NCI-H2196 (cell line): ENCODE measurements at regions not wholly inside any gene's neighbourhood (a gene's known extent, or its start where the extent isn't known, plus 50 kb on each side); places are given as distances from the start of the nearest gene placed in this dataset.

Experiments
- DNase-seq: peaks from one replicate; lab custom pipeline; 2025; ENCODE audit not compliant: unreplicated experiment; lab: John Stamatoyannopoulos, UW

GRCh38 chr14:51145246-51145645 lies 50.3 kb upstream of the TRIM9 start:
- no peak for DNase-seq

- DNase-seq = no peak
Measured at GRCh38 chr14:51147183-51147582, 52.3 kb upstream of the TRIM9 start.

- DNase-seq = no peak
Measured at GRCh38 chr14:51155326-51155725, 60.4 kb upstream of the TRIM9 start.

DNA sequence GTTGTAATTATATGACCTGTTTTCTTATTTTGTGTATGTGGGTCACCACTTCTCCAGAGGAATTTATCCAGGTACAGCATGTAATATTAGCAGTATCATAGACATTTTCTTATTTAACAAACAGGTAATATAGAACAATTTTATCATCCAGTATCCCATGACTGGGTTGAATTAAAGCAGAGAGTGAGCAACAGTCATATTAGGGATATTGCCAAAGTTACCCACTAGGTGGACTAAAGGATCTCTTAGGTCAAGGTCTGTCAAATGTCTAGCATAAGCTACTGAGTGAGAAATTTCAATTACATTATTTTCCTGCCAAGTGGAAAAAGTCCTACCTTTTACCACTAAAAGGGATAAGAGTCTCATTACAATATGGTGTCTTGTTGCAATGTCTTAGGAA lies 62.1 kb upstream of the TRIM9 start:
- peak; percentile 36 for DNase-seq

GRCh38 chr14:51160871-51161270 lies 66.0 kb upstream of the TRIM9 start:
- DNase-seq = no peak

- DNase-seq = no peak
Measured at GRCh38 chr14:51165415-51165814, 70.5 kb upstream of the TRIM9 start.

GRCh38 chr14:51167587-51168214 lies 72.3 kb upstream of the TMX1 start:
- peak; percentile 2 for DNase-seq

DNA sequence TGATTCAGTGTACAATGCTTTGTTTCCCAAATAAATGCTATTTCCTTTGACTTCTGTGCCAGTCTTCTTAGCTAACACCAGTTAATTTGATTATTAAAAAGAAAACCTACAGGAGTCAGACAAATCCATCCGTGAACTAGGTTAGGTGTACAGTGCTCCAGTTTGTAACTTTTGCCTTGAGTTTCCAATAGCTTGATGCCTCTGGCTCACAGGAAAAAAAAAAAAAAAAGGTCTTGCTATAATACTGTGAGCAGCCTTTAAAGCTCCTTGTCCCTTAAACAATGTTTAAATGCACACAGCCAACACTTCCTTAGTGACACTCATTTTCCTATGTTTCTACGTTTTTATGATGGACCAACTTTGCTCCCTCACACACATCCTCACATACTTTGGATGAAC lies 71.8 kb upstream of the TMX1 start:
- DNase-seq = no peak

GRCh38 chr14:51173863-51174262 lies 66.2 kb upstream of the TMX1 start:
- DNase-seq = no peak

- DNase-seq = peak; percentile 8
Measured at GRCh38 chr14:51176839-51177238, 63.2 kb upstream of the TMX1 start.

DNA sequence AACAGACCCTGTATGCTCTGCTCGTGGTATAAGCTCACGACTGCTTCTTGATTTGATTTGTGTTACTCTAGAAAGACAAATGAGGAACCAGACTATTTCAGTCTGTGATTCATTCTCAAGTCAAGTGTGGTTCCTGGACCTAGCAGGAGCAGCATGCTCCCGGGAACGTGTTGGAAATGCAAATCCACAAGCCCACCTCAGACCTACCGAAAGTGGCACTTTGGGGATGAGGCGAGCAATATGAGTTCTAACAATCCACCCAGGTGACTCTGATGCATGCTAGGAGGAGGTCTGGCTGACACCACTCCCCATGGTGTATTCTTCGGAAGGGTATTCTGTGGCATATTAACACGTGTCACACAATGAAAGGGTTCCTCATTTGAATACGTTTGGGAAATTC lies 59.5 kb upstream of the TMX1 start:
- no peak for DNase-seq

GRCh38 chr14:51182131-51182565 lies 57.9 kb upstream of the TMX1 start:
- DNase-seq = no peak

- no peak for DNase-seq
Measured at GRCh38 chr14:51185180-51185579, 54.9 kb upstream of the TMX1 start.

DNA sequence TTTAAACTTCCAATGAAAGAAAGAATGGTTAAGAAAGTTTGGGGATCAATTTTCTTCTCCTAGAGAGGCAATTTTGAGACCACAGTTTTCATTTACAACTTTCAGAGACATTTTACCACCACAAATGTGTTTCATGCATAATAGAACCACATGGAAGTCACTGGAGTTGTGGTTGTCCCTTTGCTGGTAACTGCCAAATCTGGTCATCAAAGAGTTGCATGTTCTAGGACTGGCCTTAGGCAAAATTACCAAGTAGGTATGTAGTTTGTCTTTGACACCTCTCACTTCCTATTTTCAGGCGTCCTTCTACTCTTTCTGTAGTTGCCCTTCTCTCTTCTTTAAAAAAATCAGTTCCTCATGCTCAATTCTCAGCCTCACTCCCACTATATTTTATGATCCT lies 54.3 kb upstream of the TMX1 start:
- DNase-seq = no peak

DNA sequence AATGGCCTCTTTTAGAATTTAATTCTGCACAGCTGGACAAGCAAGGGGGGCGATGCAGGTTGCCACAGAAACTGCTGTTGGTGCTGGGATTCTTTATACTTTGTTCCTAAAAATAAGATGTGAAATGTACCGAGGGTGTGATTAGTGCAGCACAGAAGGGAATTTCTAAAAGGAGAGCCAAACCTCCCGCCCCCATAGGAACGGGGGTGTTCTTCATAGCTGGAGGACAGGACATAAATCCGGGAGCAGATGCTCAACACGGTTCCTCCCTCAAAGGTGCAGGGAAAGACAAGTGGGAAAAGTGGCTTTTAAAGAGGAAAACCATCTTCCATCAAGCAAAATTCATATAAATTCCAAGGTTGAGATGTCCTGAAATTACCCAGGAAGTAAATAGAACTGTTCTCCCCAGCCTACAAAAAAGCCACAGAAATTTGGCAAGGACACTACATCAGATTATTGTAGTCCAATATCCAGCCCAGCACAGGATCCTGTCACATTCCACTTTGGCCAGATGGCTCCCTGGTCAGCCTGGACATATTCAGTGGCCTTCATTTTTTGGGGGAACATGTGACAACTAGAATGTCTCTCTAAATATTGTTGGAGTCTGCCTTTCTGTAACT lies 51.4 kb upstream of the TMX1 start:
- DNase-seq = no peak

GRCh38 chr14:51189600-51190376 lies 50.3 kb upstream of the TMX1 start:
- no peak for DNase-seq
